ENCODE measurements at regions not wholly inside any gene's neighbourhood (a gene's known extent, or its start where the extent isn't known, plus 50 kb on each side); places are given as distances from the start of the nearest gene placed in this dataset.

DNA sequence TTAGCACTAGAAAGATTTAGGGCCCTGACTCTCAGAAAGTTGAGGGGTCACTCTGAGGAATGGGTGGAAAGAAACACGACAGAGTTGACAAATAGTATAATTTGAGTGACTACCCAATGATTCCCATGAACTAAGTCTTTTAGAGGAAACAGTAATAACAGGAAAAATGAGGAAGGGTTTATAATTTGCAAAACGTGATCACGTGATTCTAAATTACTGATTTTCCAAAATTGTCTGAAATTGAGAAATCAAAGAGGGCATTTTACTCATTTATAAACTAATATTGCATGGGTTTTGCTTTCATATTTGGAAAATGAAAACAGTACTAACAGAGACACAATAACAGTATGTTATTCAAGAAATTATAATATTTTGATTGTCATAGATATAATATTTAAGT lies 1335.7 kb downstream of the PLA2G4A start:
- TF ChIP-seq EP300 (IDR thresholded peaks at IDR 0.05) (no peak), POLR2A (IDR thresholded peaks at IDR 0.05; ENCODE audit: low read length) (no peak), SMC3 (IDR thresholded peaks at IDR 0.05) (no peak), JUN (IDR thresholded peaks at IDR 0.05) (no peak), PHF8 (IDR thresholded peaks at IDR 0.05; ENCODE audit: borderline replicate concordance, low read depth) (no peak)
- TF ChIP-seq, protein P1, sequence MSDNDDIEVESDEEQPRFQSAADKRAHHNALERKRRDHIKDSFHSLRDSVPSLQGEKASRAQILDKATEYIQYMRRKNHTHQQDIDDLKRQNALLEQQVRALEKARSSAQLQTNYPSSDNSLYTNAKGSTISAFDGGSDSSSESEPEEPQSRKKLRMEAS (IDR thresholded peaks at IDR 0.05): no peak
- TF ChIP-seq, protein P2, sequence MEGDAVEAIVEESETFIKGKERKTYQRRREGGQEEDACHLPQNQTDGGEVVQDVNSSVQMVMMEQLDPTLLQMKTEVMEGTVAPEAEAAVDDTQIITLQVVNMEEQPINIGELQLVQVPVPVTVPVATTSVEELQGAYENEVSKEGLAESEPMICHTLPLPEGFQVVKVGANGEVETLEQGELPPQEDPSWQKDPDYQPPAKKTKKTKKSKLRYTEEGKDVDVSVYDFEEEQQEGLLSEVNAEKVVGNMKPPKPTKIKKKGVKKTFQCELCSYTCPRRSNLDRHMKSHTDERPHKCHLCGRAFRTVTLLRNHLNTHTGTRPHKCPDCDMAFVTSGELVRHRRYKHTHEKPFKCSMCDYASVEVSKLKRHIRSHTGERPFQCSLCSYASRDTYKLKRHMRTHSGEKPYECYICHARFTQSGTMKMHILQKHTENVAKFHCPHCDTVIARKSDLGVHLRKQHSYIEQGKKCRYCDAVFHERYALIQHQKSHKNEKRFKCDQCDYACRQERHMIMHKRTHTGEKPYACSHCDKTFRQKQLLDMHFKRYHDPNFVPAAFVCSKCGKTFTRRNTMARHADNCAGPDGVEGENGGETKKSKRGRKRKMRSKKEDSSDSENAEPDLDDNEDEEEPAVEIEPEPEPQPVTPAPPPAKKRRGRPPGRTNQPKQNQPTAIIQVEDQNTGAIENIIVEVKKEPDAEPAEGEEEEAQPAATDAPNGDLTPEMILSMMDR (IDR thresholded peaks at IDR 0.05): no peak
- TF ChIP-seq, protein P3, sequence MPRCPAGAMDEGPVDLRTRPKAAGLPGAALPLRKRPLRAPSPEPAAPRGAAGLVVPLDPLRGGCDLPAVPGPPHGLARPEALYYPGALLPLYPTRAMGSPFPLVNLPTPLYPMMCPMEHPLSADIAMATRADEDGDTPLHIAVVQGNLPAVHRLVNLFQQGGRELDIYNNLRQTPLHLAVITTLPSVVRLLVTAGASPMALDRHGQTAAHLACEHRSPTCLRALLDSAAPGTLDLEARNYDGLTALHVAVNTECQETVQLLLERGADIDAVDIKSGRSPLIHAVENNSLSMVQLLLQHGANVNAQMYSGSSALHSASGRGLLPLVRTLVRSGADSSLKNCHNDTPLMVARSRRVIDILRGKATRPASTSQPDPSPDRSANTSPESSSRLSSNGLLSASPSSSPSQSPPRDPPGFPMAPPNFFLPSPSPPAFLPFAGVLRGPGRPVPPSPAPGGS (IDR thresholded peaks at IDR 0.05): no peak

All from A549 (cell line).